ENCODE measurements at regions not wholly inside any gene's neighbourhood (a gene's known extent, or its start where the extent isn't known, plus 50 kb on each side); places are given as distances from the start of the nearest gene placed in this dataset.

DNA sequence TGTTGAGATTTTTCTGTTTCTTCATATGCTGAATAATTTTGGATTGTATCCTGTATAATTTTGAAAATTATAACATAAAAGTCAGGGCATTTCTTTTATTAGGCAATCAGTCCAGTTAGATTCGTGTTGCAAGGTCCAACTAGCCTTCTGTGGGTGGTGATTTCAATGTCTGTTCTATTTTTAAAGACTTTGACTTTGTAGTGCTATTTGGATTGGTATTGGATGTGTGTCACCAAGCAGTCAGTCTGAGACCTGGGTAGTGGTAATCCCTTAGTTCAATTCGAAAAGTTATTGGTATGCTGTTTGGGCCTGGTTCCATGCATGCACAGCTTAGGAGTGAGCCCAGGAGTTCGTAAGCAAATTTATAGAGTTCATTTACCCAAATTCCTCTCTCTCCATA is 82.2 kb downstream of the EPDR1 start:
- DNase-seq (ENCODE audit: low spot score), result no peak

DNA sequence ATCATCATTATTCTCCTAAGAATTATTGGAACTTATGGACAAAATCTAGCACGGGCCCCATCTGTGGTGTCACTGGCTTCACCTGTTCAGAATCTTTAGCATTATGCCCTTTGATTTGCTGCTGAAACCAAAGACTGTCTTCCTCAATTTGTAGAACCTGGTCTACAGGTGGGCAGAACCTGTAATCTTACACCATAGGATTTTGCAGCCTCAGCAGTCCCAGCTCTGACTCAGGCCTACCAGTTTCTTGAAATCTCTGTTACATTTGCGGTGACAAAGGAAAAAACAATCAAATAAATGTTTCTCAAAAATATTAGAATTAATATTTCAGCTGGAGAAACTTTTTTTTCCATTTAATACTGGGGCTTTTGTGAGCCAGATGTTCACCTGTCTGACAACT is 86.1 kb downstream of the EPDR1 start:
- DNase-seq (ENCODE audit: low spot score), result no peak

DNA sequence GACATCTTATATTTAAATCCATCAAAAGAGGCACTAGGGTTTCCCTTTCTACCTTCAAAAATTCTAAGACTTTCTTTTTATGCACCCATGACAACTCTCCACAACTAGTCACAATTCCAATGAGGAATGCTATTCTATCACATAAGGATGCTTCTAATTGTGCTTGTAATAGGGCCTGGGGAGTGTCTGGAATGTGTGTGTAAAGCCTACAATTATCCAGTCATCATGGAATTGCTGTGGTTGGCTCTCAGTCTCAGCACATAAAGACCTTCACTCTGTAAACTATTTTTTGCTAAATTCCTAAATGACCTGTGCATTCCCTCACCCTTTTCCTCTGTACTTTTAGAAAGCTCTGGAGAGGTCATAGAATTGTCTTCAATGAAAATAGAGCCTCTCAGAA is 86.7 kb downstream of the EPDR1 start:
- no peak for DNase-seq (ENCODE audit: low spot score)

DNA sequence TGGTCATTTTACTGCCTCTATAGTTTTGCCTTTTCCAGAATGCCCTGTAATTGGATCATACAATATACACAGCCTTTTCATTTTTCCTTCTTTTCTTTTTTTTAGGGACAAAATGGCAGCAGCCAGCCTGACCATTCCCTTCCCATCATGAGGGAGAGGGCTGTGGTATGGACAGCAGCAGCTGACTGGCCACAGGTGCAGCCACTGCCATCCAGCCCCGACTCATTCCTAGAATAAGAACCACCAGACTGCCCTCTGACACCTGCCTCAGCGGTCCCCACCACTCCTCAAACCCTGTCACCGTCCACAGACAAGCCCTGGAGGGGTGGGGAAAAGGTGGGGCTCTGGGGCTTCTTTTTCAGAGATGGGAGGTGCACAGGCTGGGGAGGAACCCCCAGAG is 92.8 kb downstream of the EPDR1 start:
- no peak for DNase-seq (ENCODE audit: low spot score)

DNA sequence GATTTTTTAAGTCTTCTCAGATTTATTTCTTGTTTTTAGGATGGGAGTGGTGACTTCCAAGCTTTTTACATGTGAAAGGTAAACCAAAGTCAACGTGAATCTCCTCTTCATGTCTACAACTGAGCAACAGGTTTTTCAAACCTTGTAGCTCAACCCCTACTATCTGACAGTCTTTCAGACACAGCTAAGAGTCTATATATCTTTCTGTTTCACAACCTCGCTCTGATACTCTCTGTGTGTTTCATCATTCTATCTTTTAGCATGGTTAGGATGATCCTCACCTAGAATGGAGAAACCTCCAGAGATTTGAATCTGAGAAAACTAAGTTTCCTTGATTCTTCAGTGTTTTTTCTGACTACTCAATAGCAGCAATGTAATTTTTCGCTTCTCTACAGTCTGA is 96.1 kb downstream of the EPDR1 start:
- DNase-seq (ENCODE audit: low spot score), result no peak

GRCh38 chr7:38017320-38017719 is 96.9 kb downstream of the EPDR1 start:
- no peak for DNase-seq (ENCODE audit: low spot score)

DNA sequence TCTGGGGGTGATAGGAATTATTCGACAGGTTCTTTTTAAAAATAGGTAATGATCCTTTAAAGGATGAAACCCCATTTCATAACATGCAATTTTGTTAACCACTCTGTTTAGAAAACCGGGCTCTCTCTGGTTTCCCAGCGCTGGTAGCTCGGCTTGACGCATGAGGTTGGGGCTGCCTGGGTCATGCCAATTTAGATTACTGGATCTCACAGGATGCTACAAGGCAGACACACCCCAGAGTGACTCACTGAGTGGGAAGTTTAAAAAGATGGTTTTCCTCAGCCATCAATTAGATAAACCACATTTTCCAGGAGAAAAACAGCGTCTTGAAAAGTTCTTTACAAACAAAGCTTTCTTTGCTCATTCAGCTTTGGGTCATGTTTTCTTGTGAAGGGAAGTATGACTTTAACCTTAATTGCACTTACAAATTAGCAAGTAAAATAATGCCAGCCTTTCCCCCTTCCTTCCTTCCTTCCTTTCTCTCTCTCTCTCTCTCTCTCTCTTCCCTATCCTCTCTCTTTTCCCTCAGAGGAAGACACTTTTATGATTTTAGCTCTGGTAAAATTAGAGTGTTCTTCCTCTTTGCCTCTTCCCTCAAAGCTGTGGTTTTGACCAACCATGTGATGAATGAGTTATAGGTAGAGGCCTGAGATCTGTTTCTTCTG is 99.8 kb downstream of the EPDR1 start:
- no peak for DNase-seq (ENCODE audit: low spot score)

GRCh38 chr7:38021892-38022291 is 101.5 kb downstream of the EPDR1 start:
- DNase-seq (ENCODE audit: low spot score), result no peak

DNA sequence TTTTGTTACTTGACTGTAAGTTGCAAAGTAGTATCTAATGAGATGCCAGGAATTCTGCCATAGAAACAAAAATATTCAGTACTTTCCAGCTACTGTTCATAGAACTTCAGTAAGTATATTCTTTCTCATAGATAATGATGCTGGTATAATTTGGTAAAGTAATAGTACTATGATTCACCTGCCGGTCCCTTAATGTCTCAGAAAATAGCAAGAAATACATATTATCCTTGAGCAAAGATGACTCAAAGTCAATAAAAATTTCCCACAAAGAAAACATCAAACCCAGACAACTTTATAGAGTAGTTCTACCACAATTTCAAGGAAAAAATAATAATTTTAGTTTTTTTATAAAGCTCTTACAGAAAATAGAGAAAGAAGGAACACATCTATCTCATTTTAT is 105.4 kb downstream of the EPDR1 start:
- DNase-seq (ENCODE audit: low spot score), result no peak

GRCh38 chr7:38027884-38028455 is 107.5 kb downstream of the EPDR1 start:
- DNase-seq (ENCODE audit: low spot score), result no peak

DNA sequence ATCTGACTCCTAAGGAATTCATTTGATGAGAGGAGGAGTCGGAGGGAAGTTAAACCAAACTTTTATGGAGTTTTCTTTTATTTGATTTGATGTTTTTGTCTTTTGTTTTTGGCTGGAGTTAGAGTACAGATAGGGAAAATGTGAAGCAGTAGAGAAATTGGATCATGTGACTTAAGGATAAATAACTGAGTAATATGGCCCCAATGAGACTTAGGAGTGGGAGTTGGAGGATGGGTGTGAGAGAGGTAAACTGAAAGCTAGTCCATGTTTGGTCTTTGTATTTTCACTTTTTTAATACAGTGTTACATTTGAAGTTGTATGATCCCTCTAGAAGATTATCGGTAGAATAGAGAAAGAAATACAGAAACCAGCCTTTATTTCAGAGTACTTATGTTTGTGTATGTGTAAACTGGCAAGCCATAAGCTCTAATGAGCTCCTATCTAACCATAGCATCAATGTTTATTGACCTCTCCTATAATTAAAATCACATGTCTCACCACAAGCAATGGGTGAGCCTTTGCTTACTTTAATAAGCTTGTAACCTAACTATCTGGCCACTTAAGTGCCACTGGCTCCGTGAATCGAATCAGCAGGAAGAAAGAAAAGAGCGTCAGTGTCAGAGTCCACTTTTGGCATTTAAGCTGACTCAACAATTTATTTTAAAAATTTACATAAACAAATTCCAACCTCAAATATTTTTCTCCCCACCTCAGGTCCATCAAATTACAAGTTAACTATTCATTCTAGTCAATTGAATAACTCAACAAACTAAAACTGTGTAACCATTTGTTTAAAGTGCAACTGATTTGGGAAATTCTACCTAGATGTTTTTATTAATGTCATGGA is 113.8 kb downstream of the EPDR1 start:
- no peak for DNase-seq (ENCODE audit: low spot score)

- no peak for DNase-seq (ENCODE audit: low spot score)
Observed at GRCh38 chr7:38040831-38041230, 120.4 kb downstream of the EPDR1 start.

GRCh38 chr7:38049679-38050078 is 128.4 kb upstream of the STARD3NL start:
- no peak for DNase-seq (ENCODE audit: low spot score)

GRCh38 chr7:38051311-38051710 is 126.7 kb upstream of the STARD3NL start:
- no peak for DNase-seq (ENCODE audit: low spot score)

- no peak for DNase-seq (ENCODE audit: low spot score)
Observed at GRCh38 chr7:38051786-38052185, 126.3 kb upstream of the STARD3NL start.

GRCh38 chr7:38052786-38053185 is 125.3 kb upstream of the STARD3NL start:
- DNase-seq (ENCODE audit: low spot score), result no peak

- no peak for DNase-seq (ENCODE audit: low spot score)
Observed at GRCh38 chr7:38054199-38054598, 123.8 kb upstream of the STARD3NL start.

- DNase-seq (ENCODE audit: low spot score), result no peak
Observed at GRCh38 chr7:38057829-38058228, 120.2 kb upstream of the STARD3NL start.

GRCh38 chr7:38060116-38060515 is 117.9 kb upstream of the STARD3NL start:
- no peak for DNase-seq (ENCODE audit: low spot score)

- no peak for DNase-seq (ENCODE audit: low spot score)
Observed at GRCh38 chr7:38060637-38061036, 117.4 kb upstream of the STARD3NL start.

DNA sequence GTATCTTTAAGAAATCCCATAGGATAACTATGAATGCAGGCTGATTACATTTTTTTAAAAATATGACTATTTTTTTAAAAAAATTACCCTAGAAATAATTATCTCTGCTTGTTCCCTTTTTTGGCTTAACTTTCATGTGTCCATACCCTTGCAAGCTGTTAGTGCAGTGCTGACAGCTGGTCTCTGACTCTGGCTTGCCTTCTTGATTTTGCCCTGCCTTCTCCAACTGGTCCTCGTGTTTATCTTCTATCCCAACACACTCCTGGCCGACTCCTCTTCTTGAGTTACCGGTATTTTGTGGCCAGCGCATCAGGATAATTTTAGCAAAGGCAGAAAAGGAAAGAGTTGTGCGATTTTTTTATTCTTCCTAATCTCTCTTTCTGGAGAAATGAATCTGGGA is 111.7 kb upstream of the STARD3NL start:
- no peak for DNase-seq (ENCODE audit: low spot score)

DNA sequence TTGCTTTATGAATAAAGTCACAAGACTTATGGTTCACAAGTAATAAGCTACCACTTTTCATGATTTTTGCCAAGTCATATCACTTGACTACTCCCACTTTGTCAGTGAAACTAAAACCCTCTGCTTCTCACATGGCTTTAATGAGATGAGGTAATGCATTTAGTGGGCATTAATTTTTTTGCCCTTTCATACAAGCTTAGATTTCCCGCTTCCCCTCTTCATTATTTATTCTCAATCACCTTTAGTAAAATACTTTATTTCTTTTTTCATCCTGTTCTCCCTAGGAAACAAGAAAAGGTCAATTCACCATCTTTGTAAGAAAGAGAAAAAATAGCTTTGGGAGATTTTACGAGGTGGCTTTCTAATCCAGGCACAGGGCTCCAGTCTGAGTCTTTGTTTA is 109.6 kb upstream of the STARD3NL start:
- no peak for DNase-seq (ENCODE audit: low spot score)

DNA sequence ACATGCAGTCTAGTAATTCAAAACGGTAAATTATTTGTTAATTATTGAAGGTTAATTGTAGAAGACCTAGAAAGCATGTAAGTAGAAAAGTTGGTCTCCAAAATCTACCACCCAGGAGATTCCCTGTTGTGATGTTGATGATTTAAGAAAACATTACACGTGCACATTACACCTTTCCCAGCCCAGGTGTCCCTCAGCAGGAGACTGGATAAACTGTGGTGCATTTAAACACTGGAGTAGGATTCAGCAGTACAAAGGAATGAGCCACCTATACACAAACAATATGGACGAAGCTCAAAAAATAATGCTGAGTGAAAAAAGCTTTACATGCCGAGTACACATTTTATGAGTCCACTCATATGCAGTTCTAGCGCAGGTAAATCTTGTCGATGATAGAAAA is 109.0 kb upstream of the STARD3NL start:
- no peak for DNase-seq (ENCODE audit: low spot score)
